22Rv1 (cell line): ENCODE measurements at regions not wholly inside any gene's neighbourhood (a gene's known extent, or its start where the extent isn't known, plus 50 kb on each side); places are given as distances from the start of the nearest gene placed in this dataset.

Experiments
- ZFX ChIP-seq: fragments of 450-650 bp; IDR thresholded peaks from 2 replicates; pipeline ENCODE4 v1.6.1; 2017; ENCODE audit warnings: antibody characterized with exemption, borderline replicate concordance
- TF ChIP-seq, protein P1 (sequence below): fragments of 450-650 bp; IDR thresholded peaks from 2 replicates; pipeline ENCODE4 v1.5.1; 2017; ENCODE audit warnings: mild to moderate bottlenecking

DNA sequence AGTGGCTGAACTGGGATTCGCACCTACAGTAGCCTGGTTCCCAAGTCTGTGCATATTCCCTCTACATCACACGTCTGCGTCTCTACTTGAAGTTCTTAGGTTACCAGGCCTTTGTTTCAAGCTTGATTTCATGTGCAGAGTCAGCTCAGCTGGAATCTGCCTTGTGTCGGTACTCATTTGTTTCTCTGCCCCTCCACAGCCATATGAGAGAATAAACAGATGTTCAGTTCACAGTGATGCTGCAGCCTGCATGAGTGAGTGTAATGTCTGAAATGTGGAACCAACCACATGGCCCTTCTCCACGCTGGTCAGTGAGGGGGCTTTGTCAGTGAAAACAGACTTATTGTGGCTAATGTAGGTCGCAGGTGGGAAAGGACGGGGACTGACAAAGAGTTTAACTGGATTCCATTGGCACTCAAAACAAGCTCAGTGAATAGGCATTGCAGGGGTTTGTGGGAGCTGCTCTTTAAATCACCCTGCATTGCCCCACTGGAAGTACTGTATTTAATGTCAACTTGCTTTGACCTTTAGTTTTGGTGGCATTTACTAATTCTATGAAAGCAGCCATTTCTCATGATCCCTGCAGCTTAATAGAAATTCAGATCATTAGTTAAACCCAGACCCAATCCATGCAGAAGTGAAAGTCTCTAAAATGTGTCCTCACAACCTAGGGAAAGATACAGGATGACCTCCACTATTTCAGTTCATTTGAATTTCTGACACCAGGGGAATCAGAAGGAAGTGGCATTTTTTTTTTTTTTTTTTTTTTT lies 136.4 kb upstream of the FAM78B start:
- TF ChIP-seq, protein P1, sequence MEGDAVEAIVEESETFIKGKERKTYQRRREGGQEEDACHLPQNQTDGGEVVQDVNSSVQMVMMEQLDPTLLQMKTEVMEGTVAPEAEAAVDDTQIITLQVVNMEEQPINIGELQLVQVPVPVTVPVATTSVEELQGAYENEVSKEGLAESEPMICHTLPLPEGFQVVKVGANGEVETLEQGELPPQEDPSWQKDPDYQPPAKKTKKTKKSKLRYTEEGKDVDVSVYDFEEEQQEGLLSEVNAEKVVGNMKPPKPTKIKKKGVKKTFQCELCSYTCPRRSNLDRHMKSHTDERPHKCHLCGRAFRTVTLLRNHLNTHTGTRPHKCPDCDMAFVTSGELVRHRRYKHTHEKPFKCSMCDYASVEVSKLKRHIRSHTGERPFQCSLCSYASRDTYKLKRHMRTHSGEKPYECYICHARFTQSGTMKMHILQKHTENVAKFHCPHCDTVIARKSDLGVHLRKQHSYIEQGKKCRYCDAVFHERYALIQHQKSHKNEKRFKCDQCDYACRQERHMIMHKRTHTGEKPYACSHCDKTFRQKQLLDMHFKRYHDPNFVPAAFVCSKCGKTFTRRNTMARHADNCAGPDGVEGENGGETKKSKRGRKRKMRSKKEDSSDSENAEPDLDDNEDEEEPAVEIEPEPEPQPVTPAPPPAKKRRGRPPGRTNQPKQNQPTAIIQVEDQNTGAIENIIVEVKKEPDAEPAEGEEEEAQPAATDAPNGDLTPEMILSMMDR: no peak
- no peak for TF ChIP-seq ZFX
